ENCODE measurements at regions not wholly inside any gene's neighbourhood (a gene's known extent, or its start where the extent isn't known, plus 50 kb on each side); places are given as distances from the start of the nearest gene placed in this dataset.

- Histone ChIP-seq H2BK15ac (ENCODE audit: low read length) (no peak overlapping the region), H3K36me3 (ENCODE audit: control insufficient read depth in 2 of 4, insufficient read depth in 4 of 4, low read length in 3 of 4) (no peaks in the 10 kb centered on the region), H3K9me3 (ENCODE audit: insufficient read depth in 2 of 2, low read depth in 1 of 2, low read length in 1 of 2) (no peaks in the 10 kb centered on the region), H3K4me3 (ENCODE audit: extremely low read depth in 1 of 4, insufficient read depth in 2 of 4, low read depth in 3 of 4, low read length in 4 of 4) (no peak overlapping the region), H3K23me2 (ENCODE audit: low read depth, low read length) (no peaks in the 10 kb centered on the region), H2BK12ac (ENCODE audit: low read depth, low read length) (no peak overlapping the region), H3K9ac (replicated peaks in 1 of 4; ENCODE audit: extremely low read depth in 1 of 4, low read depth in 3 of 4, low read length in 3 of 4) (no peak overlapping the region), H3K4me2 (ENCODE audit: insufficient read depth in 1 of 2, low read depth in 2 of 2, low read length in 2 of 2) (no peak overlapping the region), H4K8ac (ENCODE audit: extremely low read depth, insufficient read depth, low read length) (no peak overlapping the region), H2BK5ac (ENCODE audit: low read depth, low read length) (no peak overlapping the region), H3K27me3 (replicated peaks in 1 of 4; ENCODE audit: control insufficient read depth in 3 of 4, extremely low read depth in 1 of 4, insufficient read depth in 3 of 4, low read length in 3 of 4) (no peaks in the 10 kb centered on the region), H3K23ac (ENCODE audit: insufficient read length) (no peak overlapping the region), H2BK120ac (replicated peaks; ENCODE audit: low read depth, low read length) (no peak overlapping the region), H3K14ac (ENCODE audit: insufficient read length) (no peak overlapping the region), H3K56ac (replicated peaks; ENCODE audit: insufficient read length, low read depth, low read length) (no peak overlapping the region), H3K27ac (ENCODE audit: low read depth, low read length) (no peak overlapping the region), H3K79me2 (ENCODE audit: control insufficient read depth in 1 of 2, insufficient read depth in 2 of 2, low read length in 2 of 2) (no peaks in the 10 kb centered on the region), H4K91ac (replicated peaks; ENCODE audit: insufficient read length, low read length) (no peak overlapping the region), H4K5ac (ENCODE audit: insufficient read length, low read depth, low read length) (no peak overlapping the region), H3K4me1 (replicated peaks in 1 of 4; ENCODE audit: control insufficient read depth in 3 of 4, insufficient read depth in 4 of 4, low read length in 3 of 4) (no peaks in the 10 kb centered on the region), H3K4ac (replicated peaks; ENCODE audit: insufficient read length, low read depth, low read length) (no peak overlapping the region), H4K20me1 (replicated peaks in 1 of 2; ENCODE audit: control insufficient read depth in 1 of 2, insufficient read depth in 2 of 2, low read length in 2 of 2) (no peaks in the 10 kb centered on the region), H3K79me1 (ENCODE audit: low read depth, low read length) (no peaks in the 10 kb centered on the region), H3K18ac (ENCODE audit: extremely low read depth, low read length) (no peak overlapping the region), H2AK5ac (ENCODE audit: low read depth, low read length) (no peak overlapping the region), H2BK20ac (ENCODE audit: low read length) (no peak overlapping the region), H2AFZ (ENCODE audit: low read length) (no peak overlapping the region)
- ChIA-PET CTCF (ENCODE audit: partially characterized antibody) (interaction anchor here (1.2 kb wide), 1 partner anchor 141 kb away, joined by 3 read pairs; no protein-coding TSS in a partner anchor), POLR2A (ENCODE audit: partially characterized antibody) (no interaction called here)
- WGBS, 2 experiments (ENCODE audit: extremely low coverage in 1 of 2, insufficient coverage in 1 of 2, insufficient read length in 1 of 2, insufficient replicate concordance in 2 of 2, low coverage in 1 of 2, low lambda C conversion rate in 2 of 2, missing lambda C conversion rate in 1 of 2), result 89% methylated on average over 1 of the region's 1 CpG; no CpG with 5 or more reads in 1 of the 2 experiments
- DNase-seq (ENCODE audit: low read depth in 1 of 2, low spot score in 2 of 2) (no peak), FAIRE-seq (no peak)
- TF ChIP-seq POU5F1 (IDR thresholded peaks at IDR 0.05; ENCODE audit: low read depth, low read length), result no peak
- TF ChIP-seq SP1 (IDR thresholded peaks at IDR 0.05; ENCODE audit: low read depth, low read length), result no peak
- no peak for TF ChIP-seq BCL11A (IDR thresholded peaks at IDR 0.05; ENCODE audit: low read depth in 2 of 2, low read length in 2 of 2)
- no peak for TF ChIP-seq TAF7 (optimal IDR thresholded peaks at IDR 0.05; ENCODE audit: borderline replicate concordance, low read depth, low read length)
- no peak for TF ChIP-seq YY1 (IDR thresholded peaks at IDR 0.05; ENCODE audit: low read depth, low read length)
- no peak for TF ChIP-seq CEBPB (IDR thresholded peaks at IDR 0.05; ENCODE audit: low read depth, low read length)
- no peak for TF ChIP-seq CTBP2 (IDR thresholded peaks at IDR 0.05; ENCODE audit: borderline replicate concordance, insufficient read depth, insufficient read length, low read length)
- no peak for TF ChIP-seq NANOG (IDR thresholded peaks at IDR 0.05; ENCODE audit: insufficient read depth, low read depth, low read length, poor library complexity, severe bottlenecking)
- no peak for TF ChIP-seq SP2 (IDR thresholded peaks at IDR 0.05; ENCODE audit: low read length)
- no peak for TF ChIP-seq ASH2L (IDR thresholded peaks at IDR 0.05; ENCODE audit: low read length)
- TF ChIP-seq, protein P1, sequence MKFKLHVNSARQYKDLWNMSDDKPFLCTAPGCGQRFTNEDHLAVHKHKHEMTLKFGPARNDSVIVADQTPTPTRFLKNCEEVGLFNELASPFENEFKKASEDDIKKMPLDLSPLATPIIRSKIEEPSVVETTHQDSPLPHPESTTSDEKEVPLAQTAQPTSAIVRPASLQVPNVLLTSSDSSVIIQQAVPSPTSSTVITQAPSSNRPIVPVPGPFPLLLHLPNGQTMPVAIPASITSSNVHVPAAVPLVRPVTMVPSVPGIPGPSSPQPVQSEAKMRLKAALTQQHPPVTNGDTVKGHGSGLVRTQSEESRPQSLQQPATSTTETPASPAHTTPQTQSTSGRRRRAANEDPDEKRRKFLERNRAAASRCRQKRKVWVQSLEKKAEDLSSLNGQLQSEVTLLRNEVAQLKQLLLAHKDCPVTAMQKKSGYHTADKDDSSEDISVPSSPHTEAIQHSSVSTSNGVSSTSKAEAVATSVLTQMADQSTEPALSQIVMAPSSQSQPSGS (IDR thresholded peaks at IDR 0.05; ENCODE audit: low read length), result no peak
- no peak for TF ChIP-seq ZNF274 (IDR thresholded peaks at IDR 0.05; ENCODE audit: borderline replicate concordance, extremely low read depth, low read length)
- no peak for TF ChIP-seq KDM5A (IDR thresholded peaks at IDR 0.05; ENCODE audit: low read length)
Measured at GRCh38 chr5:42886635-42887034, 74.9 kb upstream of the SELENOP start.
